H1 (cell line): ENCODE measurements at regions not wholly inside any gene's neighbourhood (a gene's known extent, or its start where the extent isn't known, plus 50 kb on each side); places are given as distances from the start of the nearest gene placed in this dataset.

ENCODE experiments used
- CTCF ChIA-PET: fragments of 300-600 bp; sonication (Branson Sonifier 250); formaldehyde crosslinking; loops from one replicate; lab custom pipeline; 2021; ENCODE audit not compliant: partially characterized antibody; lab: Charles Lee
- POLR2A ChIA-PET: fragments of 300-600 bp; sonication (Branson Sonifier 250); formaldehyde crosslinking; loops from one replicate; lab custom pipeline; 2021; ENCODE audit warnings: inconsistent platforms; ENCODE audit not compliant: partially characterized antibody; lab: Charles Lee
- DNase-seq, 2 experiments: peaks; one replicate each; pipeline versions ENCODE4 v3.0.0 to v3.0.0-alpha.2; 2010 to 2022; ENCODE audit warnings: low spot score in 2 of 2, low read depth in 1 of 2, mixed read lengths in 1 of 2
- FAIRE-seq: peaks from 2 replicates; lab custom pipeline; 2011; peaks lifted over from hg19 to GRCh38; lab: Jason Lieb, UNC
- H2AFZ ChIP-seq: 2 replicates; pipeline ENCODE4 v1.8.1; 2012; ENCODE audit warnings: low read length, inconsistent platforms
- H2AK5ac ChIP-seq: 2 replicates; pipeline ENCODE4 v1.6.1; 2013; ENCODE audit warnings: low read depth, low read length
- H2BK120ac ChIP-seq: replicated peaks from 2 replicates; pipeline ENCODE3; 2013; ENCODE audit warnings: low read depth, low read length, inconsistent platforms
- H2BK12ac ChIP-seq: 2 replicates; pipeline ENCODE4 v1.6.1; 2013; ENCODE audit warnings: low read depth, low read length
- H2BK15ac ChIP-seq: 2 replicates; pipeline ENCODE4 v1.6.1; 2013; ENCODE audit warnings: low read length
- H2BK20ac ChIP-seq: 2 replicates; pipeline ENCODE4 v1.6.1; 2013; ENCODE audit warnings: low read length
- H2BK5ac ChIP-seq: 2 replicates; pipeline ENCODE4 v1.6.1; 2013; ENCODE audit warnings: low read depth, low read length
- H3K14ac ChIP-seq: 2 replicates; pipeline ENCODE4 v1.6.1; 2013; ENCODE audit warnings: inconsistent platforms; ENCODE audit not compliant: insufficient read length
- H3K18ac ChIP-seq: 2 replicates; pipeline ENCODE4 v1.6.1; 2013; ENCODE audit warnings: low read length; ENCODE audit errors: extremely low read depth
- H3K23ac ChIP-seq: 2 replicates; pipeline ENCODE4 v1.6.1; 2013; ENCODE audit warnings: inconsistent platforms; ENCODE audit not compliant: insufficient read length
- H3K23me2 ChIP-seq: 2 replicates; pipeline ENCODE4 v1.6.1; 2013; ENCODE audit warnings: low read depth, low read length
- H3K27ac ChIP-seq: 2 replicates; pipeline ENCODE4 v1.6.1; 2011; ENCODE audit warnings: low read depth, low read length, inconsistent platforms
- H3K27me3 ChIP-seq, 4 experiments: replicated peaks in 1 of 4; 1 replicate in 1 of 4; 2 replicates in 3 of 4; pipeline versions ENCODE4 v1.6.1 to v1.8.1; 2011 to 2013; ENCODE audit warnings: low read length in 3 of 4, mild to moderate bottlenecking in 3 of 4, inconsistent platforms in 2 of 4, mixed read lengths in 2 of 4, moderate library complexity in 1 of 4; ENCODE audit not compliant: control insufficient read depth in 3 of 4, insufficient read depth in 3 of 4; ENCODE audit errors: extremely low read depth in 1 of 4
- H3K36me3 ChIP-seq, 4 experiments: 2 replicates each; pipeline versions ENCODE4 v1.6.1 to v1.8.1; 2011 to 2013; ENCODE audit warnings: mild to moderate bottlenecking in 4 of 4, low read length in 3 of 4, moderate library complexity in 2 of 4, control low read depth in 1 of 4, inconsistent platforms in 1 of 4; ENCODE audit not compliant: insufficient read depth in 4 of 4, control insufficient read depth in 2 of 4
- H3K4ac ChIP-seq: replicated peaks from 2 replicates; pipeline ENCODE3; 2013; ENCODE audit warnings: low read length, low read depth, mixed read lengths, inconsistent platforms; ENCODE audit not compliant: insufficient read length
- H3K4me1 ChIP-seq, 4 experiments: replicated peaks in 1 of 4; 1 replicate in 1 of 4; 2 replicates in 3 of 4; pipeline versions ENCODE4 v1.6.1 to v1.8.1; 2011 to 2013; ENCODE audit warnings: low read length in 3 of 4, inconsistent platforms in 2 of 4, mixed read lengths in 1 of 4; ENCODE audit not compliant: insufficient read depth in 4 of 4, control insufficient read depth in 3 of 4
- H3K4me2 ChIP-seq, 2 experiments: 2 replicates each; pipeline versions ENCODE4 v1.6.1 to v1.8.1; 2011 to 2013; ENCODE audit warnings: low read depth in 2 of 2, low read length in 2 of 2, control low read depth in 1 of 2, inconsistent platforms in 1 of 2, mild to moderate bottlenecking in 1 of 2; ENCODE audit not compliant: insufficient read depth in 1 of 2
- H3K4me3 ChIP-seq, 4 experiments: fragments of 200-600, 300-600 bp in 1 of 4; sonication (generic), shearing (Covaris generic), sonication (Bioruptor Twin) in 1 of 4; 2 replicates each; pipeline versions ENCODE4 v1.5.1 to v1.8.1; 2011 to 2016; ENCODE audit warnings: low read length in 4 of 4, low read depth in 3 of 4, control low read depth in 2 of 4, inconsistent platforms in 2 of 4, mild to moderate bottlenecking in 2 of 4, mixed read lengths in 1 of 4, moderate library complexity in 1 of 4; ENCODE audit not compliant: insufficient read depth in 2 of 4; ENCODE audit errors: extremely low read depth in 1 of 4
- H3K56ac ChIP-seq: replicated peaks from 2 replicates; pipeline ENCODE3; 2013; ENCODE audit warnings: low read depth, mild to moderate bottlenecking, mixed read lengths, low read length, inconsistent platforms; ENCODE audit not compliant: insufficient read length
- H3K79me1 ChIP-seq: 2 replicates; pipeline ENCODE4 v1.6.1; 2013; ENCODE audit warnings: low read depth, low read length, control low read depth
- H3K79me2 ChIP-seq, 2 experiments: 2 replicates each; pipeline versions ENCODE4 v1.6.1 to v1.8.1; 2012 to 2013; ENCODE audit warnings: low read length in 2 of 2, mild to moderate bottlenecking in 2 of 2, inconsistent platforms in 1 of 2; ENCODE audit not compliant: insufficient read depth in 2 of 2, control insufficient read depth in 1 of 2
- H3K9ac ChIP-seq, 4 experiments: replicated peaks in 1 of 4; 1 replicate in 1 of 4; 2 replicates in 3 of 4; pipeline versions ENCODE4 v1.6.1 to v1.8.1; 2011 to 2013; ENCODE audit warnings: low read depth in 3 of 4, low read length in 3 of 4, control low read depth in 2 of 4, mild to moderate bottlenecking in 2 of 4, moderate library complexity in 2 of 4, inconsistent platforms in 1 of 4; ENCODE audit errors: extremely low read depth in 1 of 4
- H3K9me3 ChIP-seq, 2 experiments: 2 replicates each; pipeline versions ENCODE4 v1.6.1 to v1.8.1; 2012 to 2013; ENCODE audit warnings: mild to moderate bottlenecking in 2 of 2, moderate library complexity in 2 of 2, control low read depth in 1 of 2, inconsistent platforms in 1 of 2, low read depth in 1 of 2, low read length in 1 of 2, mixed read lengths in 1 of 2; ENCODE audit not compliant: insufficient read depth in 2 of 2
- H4K20me1 ChIP-seq, 2 experiments: replicated peaks in 1 of 2; 2 replicates each; pipeline versions ENCODE3 to v1.8.1; 2011 to 2013; ENCODE audit warnings: inconsistent platforms in 2 of 2, low read length in 2 of 2, mild to moderate bottlenecking in 1 of 2; ENCODE audit not compliant: insufficient read depth in 2 of 2, control insufficient read depth in 1 of 2
- H4K5ac ChIP-seq: 2 replicates; pipeline ENCODE4 v1.6.1; 2013; ENCODE audit warnings: low read length, low read depth, mixed read lengths, inconsistent platforms; ENCODE audit not compliant: insufficient read length
- H4K8ac ChIP-seq: 2 replicates; pipeline ENCODE4 v1.8.0; 2013; ENCODE audit warnings: mild to moderate bottlenecking, moderate library complexity, low read length, inconsistent platforms; ENCODE audit not compliant: insufficient read depth; ENCODE audit errors: extremely low read depth
- H4K91ac ChIP-seq: replicated peaks from 2 replicates; pipeline ENCODE3; 2013; ENCODE audit warnings: low read length, mixed read lengths, inconsistent platforms; ENCODE audit not compliant: insufficient read length
- ASH2L ChIP-seq: fragments of 200-600, 300-600 bp; sonication (generic); IDR thresholded peaks from one replicate; pipeline ENCODE4 v1.7.1; 2017; ENCODE audit warnings: low read length
- BACH1 ChIP-seq: IDR thresholded peaks from 2 replicates; pipeline ENCODE4 v1.6.1; 2012; ENCODE audit warnings: low read length, improper control_type of control experiment
- JUND ChIP-seq: IDR thresholded peaks from 2 replicates; pipeline ENCODE4 v1.6.1; 2011; ENCODE audit warnings: mild to moderate bottlenecking, improper control_type of control experiment, low read length
- SP1 ChIP-seq: IDR thresholded peaks from 2 replicates; pipeline ENCODE4 v1.6.1; 2011; ENCODE audit warnings: low read depth, low read length
- TAF1 ChIP-seq: IDR thresholded peaks from 2 replicates; pipeline ENCODE4 v1.6.1; 2011; ENCODE audit warnings: mild to moderate bottlenecking, low read depth, low read length
- WGBS, 2 experiments: shearing (Covaris generic) in 1 of 2; methylation state at CpG; one replicate each; pipeline versions ENCODE4 v1.1.6 to v1.1.7; 2013 to 2015; ENCODE audit warnings: low lambda C conversion rate in 2 of 2, mixed read lengths in 2 of 2, inconsistent platforms in 1 of 2, low coverage in 1 of 2, missing lambda C conversion rate in 1 of 2; ENCODE audit not compliant: insufficient replicate concordance in 2 of 2, insufficient coverage in 1 of 2, insufficient read length in 1 of 2; ENCODE audit errors: extremely low coverage in 1 of 2, missing lambda C conversion rate in 1 of 2; 5-methylcytosine and 5-hydroxymethylcytosine counted together

GRCh38 chr12:65741656-65742017, 82.6 kb upstream of the HMGA2 start:
- no peak for FAIRE-seq
- peaks cover 0 to 13% (median 3%) of the 10 kb centered on the region in 4 experiments; a peak in 3 of 7 replicates for H3K4me1 ChIP-seq
- DNase-seq = no peak
- H3K56ac ChIP-seq = no peak overlapping the region
- no peaks in the 10 kb centered on the region for H3K79me1 ChIP-seq
- peak overlapping the region; percentile 51 to 75 (median 56) for H3K4me3 ChIP-seq
- H3K18ac ChIP-seq = peak overlapping the region; percentile 71; the same call in 1 of the 2 replicates
- peaks cover 0 to 7% of the 10 kb centered on the region in 2 experiments; a peak in 1 of 4 replicates for H3K9me3 ChIP-seq
- H2BK5ac ChIP-seq = no peak overlapping the region
- no peak overlapping the region for H3K4ac ChIP-seq
- H3K23ac ChIP-seq = no peak overlapping the region
- H4K5ac ChIP-seq = no peak overlapping the region
- no peak overlapping the region; the same call in 1 of the 2 replicates for H2AFZ ChIP-seq
- H4K8ac ChIP-seq = peak overlapping the region; percentile 73; the same call in 1 of the 2 replicates
- H2BK120ac ChIP-seq = no peak overlapping the region
- H2AK5ac ChIP-seq = no peak overlapping the region
- no peak for TF ChIP-seq ASH2L
- peak; percentile 9; the same call in 1 of the 2 replicates for TF ChIP-seq BACH1
- TF ChIP-seq TAF1 = peak; percentile 5; the same call in 1 of the 2 replicates
- no peak for TF ChIP-seq SP1
- no peak for TF ChIP-seq JUND
- H3K36me3 ChIP-seq = no peaks in the 10 kb centered on the region
- no peaks in the 10 kb centered on the region for H4K20me1 ChIP-seq
- H3K4me2 ChIP-seq = peak overlapping the region; percentile 70 to 97
- CTCF ChIA-PET = interaction anchor here (0.6 kb wide), 2 partner anchors 102 to 121 kb away, joined by 3 read pairs; no protein-coding TSS in a partner anchor
- 0 out of 7 replicates have a peak overlapping the region, but pooled peaks of 1 of the 4 experiments have one; percentile 4 for H3K9ac ChIP-seq
- peak overlapping the region; percentile 46; the same call in 1 of the 2 replicates for H2BK15ac ChIP-seq
- H3K23me2 ChIP-seq = peaks cover 8% of the 10 kb centered on the region; the same call in 1 of the 2 replicates
- H4K91ac ChIP-seq = no peak overlapping the region
- H2BK12ac ChIP-seq = no peak overlapping the region
- 0% methylated on average over 18 of the region's 35 CpGs; no CpG with 5 or more reads in 1 of the 2 experiments for WGBS, 2 experiments
- H3K14ac ChIP-seq = no peak overlapping the region
- H3K79me2 ChIP-seq = no peaks in the 10 kb centered on the region
- H3K27me3 ChIP-seq = no peaks in the 10 kb centered on the region; a peak in 3 of 7 replicates
- POLR2A ChIA-PET = interaction anchor here (0.6 to 1.8 kb wide), 12 partner anchors 10 to 572 kb away, joined by 3 to 9 read pairs (median 3); partner anchors contain the start of genes HMGA2 and LEMD3
- no peak overlapping the region for H3K27ac ChIP-seq
- H2BK20ac ChIP-seq = no peak overlapping the region
